Ascending aorta (tissue), 2 donors: ENCODE measurements at regions not wholly inside any gene's neighbourhood (a gene's known extent, or its start where the extent isn't known, plus 50 kb on each side); places are given as distances from the start of the nearest gene placed in this dataset.
A peak's percentile ranks its signal among the peaks of the same experiment; 100 is the strongest.

Source experiments
- DNase-seq, 2 donors: peaks; one replicate each; pipeline ENCODE4 v3.0.0-alpha.2; 2019; ENCODE audit warnings: low spot score in 2 of 2
- H3K27ac ChIP-seq, 2 donors: fragments of 200-600 bp; sonication (generic); one replicate each; pipeline ENCODE4 v1.5.1; 2016 to 2017; ENCODE audit warnings: mild to moderate bottlenecking in 1 of 2
- H3K27me3 ChIP-seq: fragments of 200-600 bp; sonication (generic); one replicate; pipeline ENCODE4 v1.5.1; 2017
- H3K36me3 ChIP-seq, 2 donors: fragments of 200-600 bp; sonication (generic); one replicate each; pipeline ENCODE4 v1.5.1; 2016
- H3K4me1 ChIP-seq, 2 donors: fragments of 200-600 bp; sonication (generic); one replicate each; pipeline ENCODE4 v1.5.1; 2016 to 2017; ENCODE audit warnings: mild to moderate bottlenecking in 1 of 2
- H3K4me3 ChIP-seq, 2 donors: fragments of 200-600 bp; sonication (generic); one replicate each; pipeline ENCODE4 v1.5.1; 2016 to 2017; ENCODE audit warnings: mild to moderate bottlenecking in 1 of 2
- H3K9me3 ChIP-seq, 2 donors: fragments of 200-600 bp; sonication (generic); one replicate each; pipeline ENCODE4 v1.5.1; 2016
- CTCF ChIP-seq, 3 experiments: fragments of 200-600 bp in 2 of 3; fragments of 450-650 bp in 1 of 3; sonication (generic) in 2 of 3; IDR thresholded peaks; one replicate each; pipeline ENCODE4 v1.5.1; 2016 to 2019; ENCODE audit warnings: antibody characterized with exemption in 3 of 3, mild to moderate bottlenecking in 1 of 3, moderate library complexity in 1 of 3
- intact Hi-C: fragments of 100-400 bp; cut with DNase I; formaldehyde crosslinking; loops from one replicate; pipeline ENCODE4 v1.15.1; 2023

GRCh38 chr2:71815701-71816474 is 331.8 kb downstream of the CYP26B1 start:
- Histone ChIP-seq H3K36me3 (no peaks in the 10 kb centered on the region), H3K27me3 (no peaks in the 10 kb centered on the region), H3K27ac (no peak overlapping the region), H3K9me3 (no peaks in the 10 kb centered on the region), H3K4me3 (no peak overlapping the region), H3K4me1 (no peaks in the 10 kb centered on the region)
- TF ChIP-seq CTCF (IDR thresholded peaks at IDR 0.05), result no peak
- intact Hi-C loops, result no loop called here
- DNase-seq, result no peak

GRCh38 chr2:71814885-71815284 is 332.8 kb downstream of the CYP26B1 start:
- Histone ChIP-seq H3K27ac (no peak overlapping the region), H3K36me3 (no peaks in the 10 kb centered on the region), H3K27me3 (no peaks in the 10 kb centered on the region), H3K4me1 (no peaks in the 10 kb centered on the region), H3K4me3 (no peak overlapping the region), H3K9me3 (no peaks in the 10 kb centered on the region)
- TF ChIP-seq CTCF (IDR thresholded peaks at IDR 0.05), result no peak
- intact Hi-C loops, result no loop called here
- no peak for DNase-seq

GRCh38 chr2:71813807-71814470 is 333.7 kb downstream of the CYP26B1 start:
- intact Hi-C loops, result no loop called here
- Histone ChIP-seq H3K36me3 (no peaks in the 10 kb centered on the region), H3K4me3 (no peak overlapping the region), H3K27ac (no peak overlapping the region), H3K9me3 (no peaks in the 10 kb centered on the region), H3K27me3 (no peaks in the 10 kb centered on the region), H3K4me1 (no peaks in the 10 kb centered on the region)
- no peak for TF ChIP-seq CTCF (IDR thresholded peaks at IDR 0.05)
- DNase-seq, result peak in 1 of 2 donors; percentile 48

- H3K36me3 ChIP-seq, result no peaks in the 10 kb centered on the region
- intact Hi-C loops, result no loop called here
- no peaks in the 10 kb centered on the region for H3K27me3 ChIP-seq
- no peak for TF ChIP-seq CTCF (IDR thresholded peaks at IDR 0.05)
- no peaks in the 10 kb centered on the region for H3K4me1 ChIP-seq
- DNase-seq, result peak in 1 of 2 donors; percentile 30
- H3K27ac ChIP-seq, result no peak overlapping the region
- H3K9me3 ChIP-seq, result no peaks in the 10 kb centered on the region
- H3K4me3 ChIP-seq, result no peak overlapping the region
Measured at GRCh38 chr2:71813315-71813714, 334.3 kb downstream of the CYP26B1 start.

- intact Hi-C loops, result no loop called here
- no peak overlapping the region for H3K4me3 ChIP-seq
- H3K4me1 ChIP-seq, result no peaks in the 10 kb centered on the region
- no peak overlapping the region for H3K27ac ChIP-seq
- no peaks in the 10 kb centered on the region for H3K27me3 ChIP-seq
- TF ChIP-seq CTCF (IDR thresholded peaks at IDR 0.05), result no peak
- no peaks in the 10 kb centered on the region for H3K36me3 ChIP-seq
- no peaks in the 10 kb centered on the region for H3K9me3 ChIP-seq
- peak in 1 of 2 donors; percentile 15 for DNase-seq
Measured at GRCh38 chr2:71812736-71813135, 334.9 kb downstream of the CYP26B1 start.
